ENCODE measurements at regions not wholly inside any gene's neighbourhood (a gene's known extent, or its start where the extent isn't known, plus 50 kb on each side); places are given as distances from the start of the nearest gene placed in this dataset.

- DNase-seq = no peak
Observed at GRCh38 chr9:82673919-82674318, 389.0 kb downstream of the RASEF start.

GRCh38 chr9:82675102-82675501 is 387.8 kb downstream of the RASEF start:
- DNase-seq = no peak

GRCh38 chr9:82675605-82676004 is 387.3 kb downstream of the RASEF start:
- DNase-seq = no peak

GRCh38 chr9:82677086-82677485 is 385.9 kb downstream of the RASEF start:
- no peak for DNase-seq

- no peak for DNase-seq
Observed at GRCh38 chr9:82679472-82679871, 383.5 kb downstream of the RASEF start.

- no peak for DNase-seq
Observed at GRCh38 chr9:82680179-82680935, 382.6 kb downstream of the RASEF start.

GRCh38 chr9:82681809-82682208 is 381.1 kb downstream of the RASEF start:
- DNase-seq = no peak

- DNase-seq = no peak
Observed at GRCh38 chr9:82682431-82682830, 380.5 kb downstream of the RASEF start.

GRCh38 chr9:82695704-82696103 is 367.2 kb downstream of the RASEF start:
- DNase-seq = no peak

- no peak for DNase-seq
Observed at GRCh38 chr9:82706786-82707185, 356.2 kb downstream of the RASEF start.

- no peak for DNase-seq
Observed at GRCh38 chr9:82716821-82717220, 346.1 kb downstream of the RASEF start.

GRCh38 chr9:82720515-82720914 is 342.4 kb downstream of the RASEF start:
- DNase-seq = no peak

GRCh38 chr9:82721593-82721992 is 341.3 kb downstream of the RASEF start:
- DNase-seq = no peak

GRCh38 chr9:82722051-82722450 is 340.9 kb downstream of the RASEF start:
- DNase-seq = no peak

- DNase-seq = no peak
Observed at GRCh38 chr9:82722561-82722960, 340.4 kb downstream of the RASEF start.

- DNase-seq = no peak
Observed at GRCh38 chr9:82726424-82727276, 336.3 kb downstream of the RASEF start.

GRCh38 chr9:82729141-82729540 is 333.8 kb downstream of the RASEF start:
- DNase-seq = no peak

- no peak for DNase-seq
Observed at GRCh38 chr9:82729991-82730589, 332.9 kb downstream of the RASEF start.

GRCh38 chr9:82732928-82733327 is 330.0 kb downstream of the RASEF start:
- DNase-seq = no peak

- no peak for DNase-seq
Observed at GRCh38 chr9:82736126-82736525, 326.8 kb downstream of the RASEF start.

- no peak for DNase-seq
Observed at GRCh38 chr9:82736701-82737100, 326.2 kb downstream of the RASEF start.

GRCh38 chr9:82745919-82746318 is 317.0 kb downstream of the RASEF start:
- no peak for DNase-seq

- no peak for DNase-seq
Observed at GRCh38 chr9:82750411-82750913, 312.5 kb downstream of the RASEF start.

GRCh38 chr9:82757924-82758323 is 305.0 kb downstream of the RASEF start:
- no peak for DNase-seq
